GM12872 (cell line): ENCODE measurements at regions not wholly inside any gene's neighbourhood (a gene's known extent, or its start where the extent isn't known, plus 50 kb on each side); places are given as distances from the start of the nearest gene placed in this dataset.

Experiments used
- CTCF ChIP-seq: IDR thresholded peaks from 3 replicates; pipeline ENCODE4 v1.5.1; 2011; ENCODE audit warnings: low read depth, mild to moderate bottlenecking, low read length, moderate library complexity; ENCODE audit not compliant: insufficient read depth

DNA sequence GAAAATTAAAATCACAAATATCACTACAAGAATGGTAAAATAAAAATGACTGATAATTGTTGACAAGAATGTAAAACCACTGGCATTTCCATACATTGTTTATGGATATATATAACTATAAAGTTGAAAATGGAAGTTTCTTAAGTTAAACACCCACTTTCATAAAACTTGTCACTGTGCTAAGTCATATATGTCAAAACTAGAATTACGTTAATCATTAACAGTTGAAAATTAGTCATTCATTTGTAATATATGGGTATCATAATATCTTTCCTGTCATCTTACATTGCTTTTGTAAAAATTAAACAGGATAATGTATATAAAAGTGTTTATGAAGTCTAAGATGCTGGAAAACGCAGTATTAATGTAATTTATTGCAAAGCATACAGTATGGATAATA is 1398.6 kb upstream of the ALCAM start:
- no peak for TF ChIP-seq CTCF

DNA sequence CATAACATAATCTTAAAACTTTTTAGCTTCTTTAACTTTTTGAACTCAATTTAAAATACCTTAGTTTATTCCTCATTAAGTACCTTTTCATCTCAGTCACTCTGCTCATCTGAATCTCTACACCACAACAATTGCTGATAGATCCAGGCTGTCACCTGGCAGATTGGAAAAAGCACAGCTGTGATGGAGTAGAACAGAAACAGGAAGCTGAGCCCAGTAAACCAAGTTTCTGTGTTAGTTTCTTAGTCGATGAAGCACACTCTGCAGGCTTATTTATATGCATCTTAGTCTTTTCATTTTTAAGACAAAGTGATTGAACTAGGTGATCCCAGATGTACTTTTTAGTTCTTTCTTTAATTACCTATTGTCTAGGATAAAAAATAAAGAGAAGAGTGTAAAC is 1398.0 kb upstream of the ALCAM start:
- no peak for TF ChIP-seq CTCF

GRCh38 chr3:103976931-103977339 is 1389.8 kb upstream of the ALCAM start:
- no peak for TF ChIP-seq CTCF

- TF ChIP-seq CTCF, result no peak
These were observed 1389.3 kb upstream of the ALCAM start for GRCh38 chr3:103977417-103977816.

GRCh38 chr3:103991461-103992115 is 1375.1 kb upstream of the ALCAM start:
- TF ChIP-seq CTCF, result peak; percentile 63

DNA sequence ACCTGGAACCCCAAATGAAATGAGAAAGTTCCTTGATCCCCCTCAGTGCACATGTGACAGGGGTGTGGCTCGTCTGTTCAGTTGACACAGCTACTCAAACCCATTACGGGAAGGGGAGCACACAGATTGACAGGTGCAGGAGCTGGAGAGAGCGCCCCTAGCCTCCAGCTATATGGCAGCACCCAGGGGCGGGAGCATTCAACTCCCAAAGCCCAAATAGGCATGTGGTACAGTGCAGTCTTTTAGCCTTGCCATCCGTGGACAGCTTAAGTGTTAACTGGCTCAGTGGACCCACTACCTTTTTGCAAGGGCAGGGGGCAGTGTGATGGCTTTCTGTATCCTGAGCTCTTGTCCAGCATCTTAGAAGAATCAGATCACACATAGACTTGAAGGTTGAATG is 1374.2 kb upstream of the ALCAM start:
- TF ChIP-seq CTCF, result peak; percentile 37; the same call in 2 of the 3 replicates

- no peak for TF ChIP-seq CTCF
These were observed 1361.8 kb upstream of the ALCAM start for GRCh38 chr3:104004956-104005355.
